GM19239 (cell line): ENCODE measurements at regions not wholly inside any gene's neighbourhood (a gene's known extent, or its start where the extent isn't known, plus 50 kb on each side); places are given as distances from the start of the nearest gene placed in this dataset.
"Not testable (repeated sequence)": the region's sequence is repeated elsewhere in the genome, so short reads cannot be mapped to it uniquely, and the experiment has no call there.

Experiments
- DNase-seq: peaks from one replicate; pipeline ENCODE4 v3.0.0; 2011; ENCODE audit warnings: low spot score; ENCODE audit not compliant: insufficient read length
- FAIRE-seq: peaks from 2 replicates; lab custom pipeline; 2011; peaks lifted over from hg19 to GRCh38; lab: Jason Lieb, UNC

- FAIRE-seq (no peak), DNase-seq (no peak)
Observed at GRCh38 chr14:40221428-40221827, 789.2 kb upstream of the FBXO33 start.

DNA sequence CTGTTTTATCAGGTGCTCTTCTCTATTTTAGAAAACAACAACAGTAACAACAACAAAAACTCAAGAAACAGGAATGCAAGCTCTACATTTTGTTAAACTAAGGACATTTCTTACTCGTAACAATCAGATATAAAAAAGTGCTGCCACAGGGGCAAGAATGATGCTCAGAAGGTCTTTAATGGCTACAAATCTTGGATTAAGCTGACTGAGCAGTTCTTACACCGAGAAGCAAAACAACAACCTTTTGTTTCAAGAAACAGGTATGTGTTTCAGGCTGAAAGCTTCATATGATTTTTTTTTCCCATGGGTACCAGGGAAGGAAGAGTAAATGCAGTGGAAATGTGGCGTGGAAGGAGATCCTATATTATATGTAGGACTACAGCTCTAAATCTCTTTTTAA, 786.8 kb upstream of the FBXO33 start:
- FAIRE-seq (no peak), DNase-seq (no peak)

GRCh38 chr14:40218282-40218941, 786.2 kb upstream of the FBXO33 start:
- DNase-seq, result no peak
- no peak for FAIRE-seq

- no peak for FAIRE-seq
- no peak for DNase-seq
Observed at GRCh38 chr14:40216976-40217375, 784.7 kb upstream of the FBXO33 start.

GRCh38 chr14:40216408-40216807, 784.2 kb upstream of the FBXO33 start:
- FAIRE-seq, DNase-seq: not testable (repeated sequence)

GRCh38 chr14:40213701-40214100, 781.5 kb upstream of the FBXO33 start:
- no peak for DNase-seq
- FAIRE-seq, result no peak

- FAIRE-seq (no peak), DNase-seq (no peak)
Observed at GRCh38 chr14:40204441-40205175, 772.4 kb upstream of the FBXO33 start.

DNA sequence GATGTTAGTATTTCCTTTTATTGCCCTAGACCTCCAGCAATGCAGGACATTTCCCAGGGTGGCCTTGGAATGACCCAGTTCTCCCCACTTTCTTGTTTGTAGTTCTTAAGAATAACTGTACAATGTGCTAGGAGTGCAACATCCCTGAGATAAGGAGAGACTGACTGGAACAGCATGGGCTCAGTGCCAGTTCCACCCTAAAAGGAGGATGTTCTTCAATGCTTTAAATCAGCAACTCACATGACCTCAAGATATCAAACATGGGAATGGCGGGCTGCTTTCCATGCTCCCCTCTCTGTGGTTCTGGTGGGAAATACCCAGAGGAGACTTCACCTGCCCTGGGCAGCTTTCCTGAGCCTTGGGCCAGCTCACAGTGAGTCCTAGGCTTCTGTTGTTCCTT, 766.9 kb upstream of the FBXO33 start:
- no peak for FAIRE-seq
- no peak for DNase-seq

DNA sequence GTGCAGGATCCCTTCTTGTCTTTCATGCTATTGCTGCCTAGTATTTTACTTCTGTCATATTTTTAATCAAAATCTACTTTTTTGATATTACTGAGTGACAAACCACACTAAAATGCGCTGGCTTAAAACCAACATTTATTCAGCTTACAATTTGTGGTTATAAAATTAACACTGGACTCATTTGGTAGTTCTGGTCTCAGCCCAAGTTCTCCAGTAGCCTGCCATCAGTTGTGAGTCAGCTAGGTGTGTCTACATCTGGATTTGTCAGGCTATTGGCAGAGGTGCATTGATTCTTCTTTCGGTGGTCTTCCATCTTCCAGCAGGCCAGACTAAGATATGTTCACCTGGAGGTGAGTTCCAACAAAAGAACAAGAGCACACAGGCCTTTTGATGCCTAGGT, 765.1 kb upstream of the FBXO33 start:
- DNase-seq, result no peak
- no peak for FAIRE-seq

- no peak for FAIRE-seq
- DNase-seq, result no peak
Observed at GRCh38 chr14:40188006-40188405, 755.8 kb upstream of the FBXO33 start.

- FAIRE-seq, result no peak
- DNase-seq, result no peak
Observed at GRCh38 chr14:40164083-40164482, 731.9 kb upstream of the FBXO33 start.

- no peak for DNase-seq
- no peak for FAIRE-seq
Observed at GRCh38 chr14:40139657-40140056, 707.4 kb upstream of the FBXO33 start.

GRCh38 chr14:40133463-40133862, 701.2 kb upstream of the FBXO33 start:
- no peak for FAIRE-seq

DNA sequence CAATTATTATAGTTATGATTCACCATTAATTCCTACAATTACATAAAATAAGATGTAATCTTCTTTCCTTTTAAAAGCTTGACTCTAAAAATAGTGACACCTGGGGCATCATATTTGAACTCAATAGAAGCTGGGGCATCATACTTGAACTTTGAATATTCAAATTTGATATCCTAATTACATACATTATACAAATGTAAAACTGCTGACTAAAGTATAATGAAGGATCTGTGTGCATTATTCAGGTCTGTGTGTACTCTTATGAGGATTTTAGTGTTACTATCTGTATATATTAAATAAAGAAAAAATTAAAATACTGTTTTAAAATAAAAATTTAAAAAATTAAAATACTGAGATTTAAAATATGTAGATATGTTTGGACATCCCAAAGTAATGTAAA, 696.9 kb upstream of the FBXO33 start:
- FAIRE-seq (no peak), DNase-seq (no peak)

More at GRCh38 chr14:40133463-40133862, 701.2 kb upstream of the FBXO33 start:
- DNase-seq, result no peak

DNA sequence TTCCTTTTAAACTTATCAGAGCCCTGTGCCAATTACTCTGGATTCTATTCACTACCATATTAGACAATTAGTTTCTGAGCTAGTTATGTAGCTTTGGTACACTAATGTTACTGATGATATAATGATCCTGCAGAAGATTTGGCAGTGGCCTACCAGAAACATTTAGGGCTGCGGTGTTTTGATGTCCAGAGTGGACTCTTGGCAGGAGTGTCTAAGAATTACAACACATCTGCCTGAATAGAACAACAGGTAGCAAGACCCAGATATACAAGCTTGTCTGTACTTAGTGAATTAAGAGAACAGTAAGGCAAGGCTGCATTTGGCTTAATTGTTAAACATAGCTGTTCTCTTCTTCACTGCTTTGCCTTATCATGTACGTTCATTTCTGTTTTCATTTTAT, 691.6 kb upstream of the FBXO33 start:
- no peak for DNase-seq
- peak; percentile 8 for FAIRE-seq

- no peak for FAIRE-seq
Observed at GRCh38 chr14:40122968-40123648, 690.9 kb upstream of the FBXO33 start.

GRCh38 chr14:40119765-40120164, 687.5 kb upstream of the FBXO33 start:
- DNase-seq (no peak), FAIRE-seq (peak; percentile 23)

More at GRCh38 chr14:40122968-40123648, 690.9 kb upstream of the FBXO33 start:
- no peak for DNase-seq

GRCh38 chr14:40119321-40119720, 687.1 kb upstream of the FBXO33 start:
- DNase-seq (no peak), FAIRE-seq (no peak)

DNA sequence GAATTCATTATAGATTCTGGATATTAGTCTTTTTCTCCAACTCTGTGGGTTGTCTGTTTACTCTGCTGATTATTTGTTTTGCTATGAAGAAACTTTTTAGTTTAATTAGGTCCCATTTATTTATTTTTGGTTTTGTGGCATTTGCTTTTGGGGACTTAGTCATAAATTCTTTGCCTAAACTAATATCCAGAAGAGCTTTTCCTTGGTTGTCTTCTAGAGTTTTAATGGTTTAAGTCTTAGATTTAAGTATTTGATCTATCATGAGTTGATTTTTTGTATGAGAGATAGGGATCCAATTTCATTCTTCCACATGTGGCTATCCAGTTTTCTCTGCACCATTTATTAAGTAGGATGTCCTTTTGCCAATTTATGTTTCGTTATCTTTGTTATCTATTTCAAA, 683.4 kb upstream of the FBXO33 start:
- DNase-seq, result no peak
- FAIRE-seq, result no peak

DNA sequence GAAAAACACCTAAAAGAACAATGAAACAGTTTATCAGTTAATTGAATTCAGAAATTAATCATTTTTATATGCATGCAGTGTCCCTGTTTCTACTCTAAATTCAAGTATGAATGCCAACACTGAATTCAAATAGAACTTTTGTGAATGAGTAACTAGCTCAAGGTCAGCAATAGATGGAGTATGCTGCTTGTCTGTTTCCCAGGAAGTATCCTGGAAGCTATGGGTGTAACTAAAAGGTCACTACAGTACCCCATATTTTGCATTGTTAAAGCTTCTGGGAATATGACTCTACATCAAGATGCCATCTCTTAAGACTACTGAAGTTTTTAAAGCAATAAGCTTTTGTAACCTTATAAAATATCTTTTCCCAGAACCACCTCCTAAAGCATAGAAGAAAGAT, 681.4 kb upstream of the FBXO33 start:
- DNase-seq, result no peak
- no peak for FAIRE-seq

DNA sequence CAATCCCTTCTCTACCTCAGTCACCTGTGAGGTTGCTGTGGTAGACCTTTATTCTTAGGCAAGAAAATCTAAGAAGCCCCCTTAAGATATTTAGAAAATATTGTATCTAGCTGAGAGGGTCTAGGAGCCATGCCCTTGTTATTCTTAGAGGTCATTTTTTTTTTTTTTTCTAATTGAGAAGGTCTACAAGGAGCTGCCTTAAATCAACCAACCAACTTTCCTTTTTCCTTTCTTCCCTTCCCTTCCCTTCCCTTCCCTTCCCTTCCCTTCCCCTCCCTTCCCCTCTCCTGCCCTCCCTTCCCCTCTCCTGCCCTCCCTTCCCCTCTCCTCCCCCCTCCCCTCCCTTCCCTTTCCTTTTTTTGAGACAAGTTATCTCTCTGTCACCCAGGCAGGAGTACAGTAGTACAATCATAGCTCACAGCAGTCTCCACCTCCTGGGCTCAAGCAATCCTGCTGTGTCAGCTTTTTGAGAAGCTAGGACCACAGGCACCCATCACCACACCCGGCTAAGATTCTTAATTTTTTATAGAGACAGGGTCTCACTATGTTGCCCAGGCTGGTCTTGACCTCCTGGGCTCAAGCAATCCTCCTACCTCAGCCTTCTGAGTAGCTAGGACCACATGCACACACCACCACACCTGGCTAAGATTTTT, 668.4 kb upstream of the FBXO33 start:
- DNase-seq, result no peak

More for the DNA sequence above, 668.4 kb upstream of the FBXO33 start:
- FAIRE-seq, result no peak
